ENCODE measurements at regions not wholly inside any gene's neighbourhood (a gene's known extent, or its start where the extent isn't known, plus 50 kb on each side); places are given as distances from the start of the nearest gene placed in this dataset.

DNA sequence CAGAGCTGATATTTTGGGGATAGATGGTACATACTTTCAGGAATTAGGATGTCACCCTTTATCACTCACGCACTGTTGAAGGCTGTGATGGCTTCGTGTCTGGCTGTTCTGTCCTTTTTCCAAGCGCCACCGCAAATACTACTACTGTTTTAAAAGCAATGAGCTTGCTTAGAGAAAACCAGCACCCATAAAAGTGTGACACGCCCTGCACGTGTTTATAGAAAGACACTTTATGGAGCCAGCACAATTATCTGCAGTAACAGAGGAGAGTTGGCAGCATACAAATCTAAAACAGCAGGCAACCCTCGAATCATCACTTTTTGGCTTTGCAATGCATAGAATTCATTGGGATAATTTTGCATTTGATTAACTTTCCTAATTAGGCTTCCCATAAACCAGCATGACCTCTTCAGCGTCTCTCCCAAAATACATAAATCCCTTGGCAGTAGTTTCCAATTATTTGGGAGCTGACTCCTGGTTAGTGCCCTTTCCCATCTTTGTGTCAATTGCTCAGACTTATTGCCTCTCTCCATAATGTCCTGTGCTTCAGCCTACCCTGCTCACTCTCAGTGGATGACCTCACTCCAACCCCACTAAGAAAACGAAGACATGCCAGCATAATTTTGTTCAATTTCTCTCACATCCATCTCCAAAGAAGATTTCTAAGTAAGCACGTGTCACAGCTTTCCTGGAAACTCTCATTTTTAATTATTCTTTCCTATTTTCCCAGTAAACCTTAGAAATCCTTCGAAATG lies 118.7 kb upstream of the LARGE1 start:
- Histone ChIP-seq H4K20me1 (ENCODE audit: low read depth, low read length) (no peaks in the 10 kb centered on the region), H3K36me3 (ENCODE audit: low read length) (no peaks in the 10 kb centered on the region), H3K4me2 (ENCODE audit: low read depth, low read length, poor library complexity, severe bottlenecking) (no peak overlapping the region), H3K27ac (ENCODE audit: low read depth, low read length) (no peak overlapping the region), H3K27me3 (ENCODE audit: low read length) (no peaks in the 10 kb centered on the region), H3K9me2 (replicated peaks; ENCODE audit: insufficient read depth, low read length) (no peaks in the 10 kb centered on the region), H3K9me3 (ENCODE audit: insufficient read depth, low read length) (no peaks in the 10 kb centered on the region), H2AFZ (ENCODE audit: low read depth, low read length, severe bottlenecking) (no peak overlapping the region), H3K4me3 (ENCODE audit: insufficient read depth, low read length, poor library complexity, severe bottlenecking) (no peak overlapping the region), H3F3A (ENCODE audit: insufficient read depth) (no peaks in the 10 kb centered on the region), H3K79me2 (ENCODE audit: insufficient read depth, low read length) (no peaks in the 10 kb centered on the region), H3K9ac (ENCODE audit: low read length) (no peak overlapping the region)
- no peak for TF ChIP-seq EZH2phosphoT487 (conservative IDR thresholded peaks at IDR 0.05; ENCODE audit: low read length)
- TF ChIP-seq, protein P1, sequence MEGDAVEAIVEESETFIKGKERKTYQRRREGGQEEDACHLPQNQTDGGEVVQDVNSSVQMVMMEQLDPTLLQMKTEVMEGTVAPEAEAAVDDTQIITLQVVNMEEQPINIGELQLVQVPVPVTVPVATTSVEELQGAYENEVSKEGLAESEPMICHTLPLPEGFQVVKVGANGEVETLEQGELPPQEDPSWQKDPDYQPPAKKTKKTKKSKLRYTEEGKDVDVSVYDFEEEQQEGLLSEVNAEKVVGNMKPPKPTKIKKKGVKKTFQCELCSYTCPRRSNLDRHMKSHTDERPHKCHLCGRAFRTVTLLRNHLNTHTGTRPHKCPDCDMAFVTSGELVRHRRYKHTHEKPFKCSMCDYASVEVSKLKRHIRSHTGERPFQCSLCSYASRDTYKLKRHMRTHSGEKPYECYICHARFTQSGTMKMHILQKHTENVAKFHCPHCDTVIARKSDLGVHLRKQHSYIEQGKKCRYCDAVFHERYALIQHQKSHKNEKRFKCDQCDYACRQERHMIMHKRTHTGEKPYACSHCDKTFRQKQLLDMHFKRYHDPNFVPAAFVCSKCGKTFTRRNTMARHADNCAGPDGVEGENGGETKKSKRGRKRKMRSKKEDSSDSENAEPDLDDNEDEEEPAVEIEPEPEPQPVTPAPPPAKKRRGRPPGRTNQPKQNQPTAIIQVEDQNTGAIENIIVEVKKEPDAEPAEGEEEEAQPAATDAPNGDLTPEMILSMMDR (IDR thresholded peaks at IDR 0.05; ENCODE audit: insufficient read depth, low read length, poor library complexity, severe bottlenecking) = no peak

DNA sequence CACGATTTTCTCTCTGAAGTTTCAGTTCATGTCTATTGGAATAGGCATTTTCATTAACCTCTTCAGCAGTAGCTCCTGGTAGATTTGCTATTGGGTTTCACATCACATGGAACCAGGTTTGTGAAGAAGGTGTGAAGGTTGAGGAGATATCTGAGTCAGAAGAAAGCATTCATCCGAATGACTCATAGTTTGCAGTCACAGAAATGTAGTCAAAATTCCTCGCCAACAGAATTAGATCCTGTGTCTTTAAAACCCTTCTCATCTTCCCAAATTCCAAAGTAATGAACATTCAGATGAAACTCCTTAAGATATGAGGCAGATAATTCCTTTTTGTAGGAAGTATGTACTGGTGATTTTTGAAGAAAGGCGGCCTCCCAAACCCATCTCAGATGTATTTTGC lies 125.0 kb upstream of the LARGE1 start:
- no peaks in the 10 kb centered on the region for H3K27me3 ChIP-seq (ENCODE audit: low read length)
- no peaks in the 10 kb centered on the region for H3K36me3 ChIP-seq (ENCODE audit: low read length)
- TF ChIP-seq, protein P1 (IDR thresholded peaks at IDR 0.05; ENCODE audit: insufficient read depth, low read length, poor library complexity, severe bottlenecking) = no peak
- no peaks in the 10 kb centered on the region for H3F3A ChIP-seq (ENCODE audit: insufficient read depth)
- no peak overlapping the region for H3K27ac ChIP-seq (ENCODE audit: low read depth, low read length)
- H3K9ac ChIP-seq (ENCODE audit: low read length) = no peak overlapping the region
- no peak overlapping the region for H3K4me3 ChIP-seq (ENCODE audit: insufficient read depth, low read length, poor library complexity, severe bottlenecking)
- H3K4me2 ChIP-seq (ENCODE audit: low read depth, low read length, poor library complexity, severe bottlenecking) = no peak overlapping the region
- no peaks in the 10 kb centered on the region for H4K20me1 ChIP-seq (ENCODE audit: low read depth, low read length)
- H3K9me3 ChIP-seq (ENCODE audit: insufficient read depth, low read length) = no peaks in the 10 kb centered on the region
- H3K9me2 ChIP-seq (replicated peaks; ENCODE audit: insufficient read depth, low read length) = no peaks in the 10 kb centered on the region
- H3K79me2 ChIP-seq (ENCODE audit: insufficient read depth, low read length) = no peaks in the 10 kb centered on the region
- H2AFZ ChIP-seq (ENCODE audit: low read depth, low read length, severe bottlenecking) = no peak overlapping the region

DNA sequence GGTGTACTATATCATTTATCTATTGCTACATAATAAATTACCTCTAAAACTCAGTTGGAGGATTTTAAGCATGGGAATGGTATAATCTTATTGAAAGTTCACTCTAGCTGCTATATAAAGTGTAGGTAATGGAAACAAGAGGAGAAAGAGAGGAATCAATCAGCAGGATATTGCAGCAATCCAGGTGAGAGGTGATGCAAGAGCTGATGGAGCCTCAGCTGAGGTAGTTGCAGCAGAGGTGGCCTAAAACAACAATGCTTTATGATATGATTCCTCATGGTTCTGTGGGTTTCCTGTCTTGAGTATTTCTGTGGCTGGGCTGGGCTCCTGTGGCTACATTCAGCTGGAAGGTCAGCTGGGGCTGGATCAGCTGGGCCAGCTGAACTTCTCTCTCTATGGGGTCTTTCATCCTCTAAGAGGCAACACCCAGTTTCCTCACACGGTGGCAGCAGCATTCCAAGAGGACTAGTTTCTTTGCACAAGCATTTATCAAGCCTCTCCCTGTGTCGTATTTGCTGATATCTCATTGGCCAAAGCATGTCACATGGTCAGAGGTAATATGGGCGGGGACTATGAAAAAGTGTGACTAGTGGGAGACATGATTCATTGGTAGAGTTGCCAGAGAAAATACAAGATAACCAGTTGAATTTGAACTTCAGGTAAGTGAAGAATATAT lies 135.4 kb upstream of the LARGE1 start:
- H3K79me2 ChIP-seq (ENCODE audit: insufficient read depth, low read length) = no peaks in the 10 kb centered on the region
- no peak overlapping the region for H3K4me2 ChIP-seq (ENCODE audit: low read depth, low read length, poor library complexity, severe bottlenecking)
- H3K9me3 ChIP-seq (ENCODE audit: insufficient read depth, low read length) = no peaks in the 10 kb centered on the region; the same call in 1 of the 2 replicates
- H4K20me1 ChIP-seq (ENCODE audit: low read depth, low read length) = no peaks in the 10 kb centered on the region
- no peak overlapping the region for H3K27ac ChIP-seq (ENCODE audit: low read depth, low read length)
- no peak overlapping the region for H3K4me3 ChIP-seq (ENCODE audit: insufficient read depth, low read length, poor library complexity, severe bottlenecking)
- no peak overlapping the region for H3K9ac ChIP-seq (ENCODE audit: low read length)
- no peaks in the 10 kb centered on the region for H3K27me3 ChIP-seq (ENCODE audit: low read length)
- H3K9me2 ChIP-seq (replicated peaks; ENCODE audit: insufficient read depth, low read length) = no peaks in the 10 kb centered on the region
- no peaks in the 10 kb centered on the region for H3F3A ChIP-seq (ENCODE audit: insufficient read depth)
- H2AFZ ChIP-seq (ENCODE audit: low read depth, low read length, severe bottlenecking) = no peak overlapping the region
- H3K36me3 ChIP-seq (ENCODE audit: low read length) = no peaks in the 10 kb centered on the region
- no peak for TF ChIP-seq EZH2phosphoT487 (conservative IDR thresholded peaks at IDR 0.05; ENCODE audit: low read length)
- TF ChIP-seq, protein P1 (IDR thresholded peaks at IDR 0.05; ENCODE audit: insufficient read depth, low read length, poor library complexity, severe bottlenecking) = no peak

All from SU-DHL-6 (cell line).